KOPT-K1 (cell line): ENCODE measurements at regions not wholly inside any gene's neighbourhood (a gene's known extent, or its start where the extent isn't known, plus 50 kb on each side); places are given as distances from the start of the nearest gene placed in this dataset.
"Not testable (repeated sequence)": the region's sequence is repeated elsewhere in the genome, so short reads cannot be mapped to it uniquely, and the experiment has no call there.

ENCODE experiments used
- H3K27ac ChIP-seq: fragments of 200-600 bp; sonication (generic); 2 replicates; pipeline ENCODE4 v1.5.1; 2016; ENCODE audit warnings: antibody characterized with exemption, mild to moderate bottlenecking, low read depth, low read length; ENCODE audit not compliant: poor library complexity, severe bottlenecking
- H3K36me3 ChIP-seq: fragments of 200-600 bp; sonication (generic); 2 replicates; pipeline ENCODE4 v1.5.1; 2017; ENCODE audit warnings: antibody characterized with exemption, mild to moderate bottlenecking, low read length, moderate library complexity; ENCODE audit not compliant: insufficient read depth
- H3K9me3 ChIP-seq: fragments of 200-600 bp; sonication (generic); 2 replicates; pipeline ENCODE4 v1.5.1; 2017; ENCODE audit warnings: antibody characterized with exemption, low read length, mild to moderate bottlenecking; ENCODE audit not compliant: insufficient read depth, poor library complexity, severe bottlenecking

DNA sequence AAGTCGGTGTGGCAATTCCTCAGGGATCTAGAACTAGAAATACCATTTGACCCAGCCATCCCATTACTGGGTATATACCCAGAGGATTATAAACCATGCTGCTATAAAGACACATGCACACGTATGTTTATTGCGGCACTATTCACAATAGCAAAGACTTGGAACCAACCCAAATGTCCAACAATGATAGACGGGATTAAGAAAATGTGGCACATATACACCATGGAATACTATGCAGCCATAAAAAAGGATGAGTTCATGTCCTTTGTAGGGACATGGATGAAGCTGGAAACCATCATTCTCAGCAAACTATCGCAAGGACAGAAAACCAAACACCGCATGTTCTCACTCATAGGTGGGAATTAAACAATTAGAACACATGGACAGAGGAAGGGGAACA is 80.6 kb upstream of the ST3GAL5 start:
- H3K9me3 ChIP-seq: peaks cover 10% of the 10 kb centered on the region
- not testable (repeated sequence) for H3K36me3 ChIP-seq

DNA sequence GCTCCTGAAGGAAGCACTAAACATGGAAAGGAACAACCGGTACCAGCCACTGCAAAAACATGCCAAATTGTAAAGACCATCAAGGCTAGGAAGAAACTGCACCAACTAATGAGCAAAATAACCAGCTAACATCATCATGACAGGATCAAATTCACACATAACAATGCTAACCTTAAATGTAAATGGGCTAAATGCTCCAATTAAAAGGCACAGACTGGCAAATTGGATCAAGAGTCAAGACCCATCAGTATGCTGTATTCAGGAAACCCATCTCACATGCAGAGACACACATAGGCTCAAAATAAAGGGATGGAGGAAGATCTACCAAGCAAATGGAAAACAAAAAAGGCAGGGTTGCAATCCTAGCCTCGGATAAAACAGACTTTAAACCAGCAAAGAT is 77.0 kb upstream of the ST3GAL5 start:
- H3K27ac ChIP-seq, H3K36me3 ChIP-seq: not testable (repeated sequence)
- peaks cover 23% of the 10 kb centered on the region for H3K9me3 ChIP-seq

More for the DNA sequence above, 80.6 kb upstream of the ST3GAL5 start:
- not testable (repeated sequence) for H3K27ac ChIP-seq

DNA sequence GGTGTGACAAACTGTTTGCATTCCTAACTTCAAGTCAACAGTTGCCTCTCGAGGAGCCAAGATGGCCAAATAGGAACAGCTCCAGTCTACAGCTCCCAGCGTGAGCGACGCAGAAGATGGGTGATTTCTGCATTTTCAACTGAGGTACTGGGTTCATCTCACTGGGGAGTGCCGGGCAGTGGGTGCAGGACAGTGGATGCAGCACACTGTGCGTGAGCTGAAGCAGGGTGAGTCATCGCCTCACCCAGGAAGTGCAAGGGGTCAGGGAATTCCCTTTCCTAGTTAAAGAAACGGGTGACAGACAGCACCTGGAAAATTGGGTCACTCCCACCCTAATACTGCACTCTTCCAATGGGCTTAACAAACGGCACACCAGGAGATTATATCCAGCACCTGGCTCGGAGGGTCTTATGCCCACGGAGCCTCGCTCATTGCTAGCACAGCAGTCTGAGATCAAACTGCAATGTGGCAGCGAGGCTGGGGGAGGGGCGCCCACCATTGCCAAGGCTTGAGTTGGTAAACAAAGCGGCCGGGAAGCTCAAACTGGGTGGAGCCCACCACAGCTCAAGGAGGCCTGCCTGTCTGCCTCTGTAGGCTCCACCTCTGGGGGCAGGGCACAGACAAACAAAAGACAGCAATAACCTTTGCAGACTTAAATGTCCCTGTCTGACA is 75.1 kb upstream of the ST3GAL5 start:
- not testable (repeated sequence) for H3K27ac ChIP-seq, H3K36me3 ChIP-seq
- peaks cover 25% of the 10 kb centered on the region for H3K9me3 ChIP-seq

DNA sequence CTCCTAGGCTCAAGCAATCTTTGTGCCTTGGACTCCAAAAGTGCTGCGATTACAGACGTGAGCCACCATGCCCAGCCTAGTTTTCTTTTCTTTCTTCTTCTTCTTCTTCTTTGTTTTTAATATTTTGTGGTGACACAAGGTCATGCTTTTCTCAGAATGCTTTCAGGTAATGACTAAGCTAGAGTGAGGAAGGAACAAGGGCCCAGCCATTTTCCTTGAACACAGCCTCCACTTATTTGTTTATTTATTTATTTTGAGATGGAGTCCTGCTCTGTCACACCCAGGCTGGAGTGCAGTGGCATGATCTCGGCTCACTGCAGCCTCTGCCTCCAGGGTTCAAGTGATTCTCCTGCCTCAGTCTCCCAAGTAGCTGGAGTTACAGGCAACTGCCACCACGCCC is 74.3 kb upstream of the ST3GAL5 start:
- Histone ChIP-seq H3K9me3 (peaks cover 25% of the 10 kb centered on the region), H3K27ac (no peak overlapping the region), H3K36me3 (no peaks in the 10 kb centered on the region)

DNA sequence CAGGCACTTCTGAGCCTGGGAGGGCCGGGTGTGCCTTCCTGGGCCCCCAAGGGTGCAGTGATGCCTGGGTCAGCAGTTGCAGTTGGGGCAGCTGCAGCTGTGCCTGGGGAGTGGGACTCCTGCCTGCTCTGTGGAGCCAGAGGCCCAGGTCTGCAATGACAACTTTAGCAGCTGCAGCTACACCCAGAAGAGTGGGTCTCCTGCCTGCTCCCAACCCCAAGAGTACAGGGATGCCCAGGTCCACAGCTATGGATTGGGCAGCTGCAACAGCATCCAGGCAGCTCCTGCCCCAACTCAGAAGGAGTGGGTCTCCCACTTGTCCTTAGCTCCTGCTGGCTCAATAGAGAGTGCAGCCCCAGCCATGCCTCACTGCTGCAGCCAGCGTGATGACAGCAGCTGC is 73.0 kb upstream of the ST3GAL5 start:
- Histone ChIP-seq H3K9me3 (peaks cover 25% of the 10 kb centered on the region), H3K27ac (no peak overlapping the region), H3K36me3 (no peaks in the 10 kb centered on the region)

DNA sequence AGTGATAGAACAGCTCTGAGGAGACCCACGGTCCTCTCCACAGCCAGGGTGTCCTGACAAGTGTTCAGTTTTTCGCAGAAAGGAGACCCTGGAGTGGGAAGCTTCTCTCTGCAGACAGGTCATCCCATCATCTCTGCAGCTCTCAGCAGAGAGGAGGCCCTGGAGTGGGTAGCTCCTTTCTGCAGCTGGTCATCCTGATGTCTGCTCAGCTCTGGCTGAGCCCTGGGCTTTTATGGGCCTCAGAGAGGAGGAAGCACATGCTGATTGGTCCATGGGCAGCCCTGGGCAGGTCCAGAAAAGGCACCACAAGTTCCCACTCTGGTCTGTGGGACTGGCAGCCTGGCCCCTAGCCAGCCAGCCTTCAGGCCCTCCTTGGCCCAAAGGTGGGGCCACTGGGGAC is 72.3 kb upstream of the ST3GAL5 start:
- H3K36me3 ChIP-seq: no peaks in the 10 kb centered on the region
- H3K27ac ChIP-seq: no peak overlapping the region
- H3K9me3 ChIP-seq: peaks cover 25% of the 10 kb centered on the region

DNA sequence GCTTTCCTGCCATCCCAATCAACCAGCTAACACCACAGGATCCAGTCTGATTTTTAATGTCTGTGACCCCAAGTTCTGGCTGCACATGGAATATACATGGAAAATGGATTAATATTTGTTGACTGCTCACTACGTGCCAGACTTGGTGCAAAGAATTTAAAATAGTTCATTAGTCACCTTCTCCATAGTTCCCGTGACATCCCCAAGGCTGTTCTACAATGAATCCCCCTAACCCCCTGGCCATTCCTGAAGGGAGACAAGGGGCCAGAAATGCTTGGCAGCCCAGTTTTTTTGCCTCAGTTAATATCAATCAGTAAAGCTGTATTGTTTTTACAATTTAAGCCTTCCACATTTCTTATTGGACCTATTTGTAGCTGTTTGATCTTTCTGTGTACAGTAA is 71.0 kb upstream of the ST3GAL5 start:
- no peak overlapping the region for H3K27ac ChIP-seq
- H3K9me3 ChIP-seq: peaks cover 25% of the 10 kb centered on the region
- no peaks in the 10 kb centered on the region for H3K36me3 ChIP-seq

DNA sequence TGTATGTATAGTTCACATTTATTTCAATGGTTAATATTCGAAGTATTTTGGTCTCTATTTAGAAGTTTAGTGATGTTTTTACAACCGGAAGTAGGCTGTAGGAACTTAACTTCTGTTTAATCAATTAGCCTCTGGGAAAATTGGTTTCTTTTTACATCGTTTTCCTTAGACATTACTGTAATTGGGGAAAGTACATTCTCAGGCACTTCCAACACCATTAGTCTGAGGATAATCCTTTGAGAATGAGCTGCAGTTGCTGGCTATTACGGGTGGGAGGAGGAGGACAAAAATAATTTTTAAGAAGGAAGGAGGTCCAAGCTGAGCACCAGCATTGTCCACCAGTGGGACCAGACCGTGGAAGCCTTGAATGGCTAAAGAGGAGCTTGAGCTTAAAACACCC is 70.4 kb upstream of the ST3GAL5 start:
- peaks cover 25% of the 10 kb centered on the region for H3K9me3 ChIP-seq
- H3K36me3 ChIP-seq: no peaks in the 10 kb centered on the region
- no peak overlapping the region for H3K27ac ChIP-seq

DNA sequence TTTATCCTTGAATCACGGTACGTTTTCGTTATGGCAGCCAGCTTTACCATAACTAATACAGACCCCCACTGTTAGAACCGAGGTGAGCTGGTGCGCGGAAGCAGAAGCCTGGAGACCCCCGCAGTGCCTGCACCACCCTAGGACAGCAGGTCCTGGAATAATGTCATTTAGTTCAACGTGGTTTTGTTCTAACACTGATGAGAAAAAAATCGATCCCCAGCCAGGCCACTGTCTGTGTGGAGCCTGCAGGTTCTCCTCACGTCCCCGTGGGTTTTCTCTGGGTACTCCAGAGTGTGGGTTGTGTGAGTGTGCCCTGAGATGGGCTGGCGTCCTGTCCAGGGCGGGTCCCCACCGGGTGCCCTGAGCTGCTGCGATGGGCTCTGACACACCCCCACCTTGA is 69.9 kb upstream of the ST3GAL5 start:
- Histone ChIP-seq H3K9me3 (peaks cover 24% of the 10 kb centered on the region), H3K36me3 (no peaks in the 10 kb centered on the region), H3K27ac (no peak overlapping the region)

DNA sequence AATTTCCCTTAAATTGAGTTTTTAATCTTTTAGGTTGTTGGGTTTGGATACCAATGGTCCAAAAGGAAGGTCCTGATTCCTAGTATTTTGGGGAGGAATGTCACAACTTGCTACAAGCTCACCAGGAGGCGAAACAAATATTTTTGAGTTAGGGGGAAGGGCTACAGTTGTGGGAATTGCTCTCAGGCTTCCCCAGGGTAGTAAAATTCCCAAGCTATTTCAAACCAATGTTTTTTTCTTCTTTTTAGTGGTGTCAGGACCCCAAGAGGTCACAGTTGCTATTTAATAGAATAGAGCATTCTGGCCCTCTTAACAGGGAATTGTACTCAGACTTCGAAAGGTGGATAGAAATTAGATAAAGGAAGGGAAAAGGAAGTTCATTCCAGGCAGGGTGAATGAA is 68.5 kb upstream of the ST3GAL5 start:
- H3K36me3 ChIP-seq: no peaks in the 10 kb centered on the region
- peaks cover 18% of the 10 kb centered on the region for H3K9me3 ChIP-seq
- H3K27ac ChIP-seq: no peak overlapping the region

DNA sequence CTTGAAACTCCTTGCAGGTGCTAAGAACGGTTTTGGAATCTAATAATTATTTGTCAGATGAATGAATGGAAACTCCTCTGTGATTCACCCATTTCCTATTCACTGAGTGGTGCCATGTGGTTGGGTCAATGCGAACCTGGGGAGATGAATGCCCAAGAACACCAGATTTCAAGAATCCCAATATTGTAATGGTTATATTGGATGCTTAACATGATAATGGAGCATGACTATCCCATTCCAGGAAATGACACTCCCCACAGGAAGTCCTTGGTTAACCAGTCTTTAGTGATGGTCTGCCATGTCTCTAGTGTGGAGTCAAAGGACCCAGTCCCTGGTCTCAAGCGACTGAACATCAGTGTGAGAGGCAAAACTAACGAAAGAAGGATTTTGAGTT is 67.9 kb upstream of the ST3GAL5 start:
- Histone ChIP-seq H3K9me3 (peaks cover 14% of the 10 kb centered on the region), H3K36me3 (no peaks in the 10 kb centered on the region), H3K27ac (no peak overlapping the region)

DNA sequence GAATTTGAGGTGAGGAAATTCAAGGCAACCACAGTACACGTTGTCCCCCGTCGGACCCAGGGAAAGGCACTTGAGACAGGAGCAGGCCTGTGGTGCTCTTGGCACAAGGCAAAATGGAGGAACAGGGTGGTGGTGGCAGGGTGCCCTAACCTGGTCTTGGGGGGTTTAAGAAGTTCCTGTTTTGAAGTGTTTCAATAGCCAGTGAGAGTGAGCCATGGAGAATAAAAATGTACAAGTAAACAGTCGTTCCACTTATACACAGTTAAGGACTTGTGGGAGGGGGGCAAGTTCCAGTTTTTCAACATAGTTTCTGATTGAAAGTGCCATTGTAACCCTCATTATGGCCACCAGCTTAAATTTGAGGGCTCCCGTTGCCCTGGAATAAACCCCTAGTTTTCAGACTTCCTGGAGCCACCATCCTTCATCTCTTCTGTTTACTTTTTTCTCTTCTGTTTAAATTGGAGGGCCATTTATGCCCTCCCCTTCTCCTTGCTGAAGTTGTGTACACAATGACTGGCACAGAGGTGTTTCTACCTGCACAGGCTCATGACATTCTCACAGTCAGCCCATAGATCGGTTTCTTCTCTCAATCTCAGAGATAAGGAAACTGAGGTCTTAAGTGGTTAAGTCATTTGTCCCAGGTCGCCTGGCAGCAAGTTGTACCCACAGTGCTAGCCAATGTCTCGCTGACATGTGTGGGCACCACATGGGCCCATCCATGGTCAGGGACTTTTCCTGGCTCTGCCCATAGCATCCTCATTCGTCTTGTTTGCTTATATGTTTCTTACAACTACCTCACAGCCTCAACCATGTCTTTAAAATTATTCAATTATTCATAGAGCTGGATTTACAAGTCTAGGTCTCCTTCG is 66.0 kb upstream of the ST3GAL5 start:
- Histone ChIP-seq H3K36me3 (no peaks in the 10 kb centered on the region), H3K27ac (no peak overlapping the region), H3K9me3 (no peaks in the 10 kb centered on the region)

DNA sequence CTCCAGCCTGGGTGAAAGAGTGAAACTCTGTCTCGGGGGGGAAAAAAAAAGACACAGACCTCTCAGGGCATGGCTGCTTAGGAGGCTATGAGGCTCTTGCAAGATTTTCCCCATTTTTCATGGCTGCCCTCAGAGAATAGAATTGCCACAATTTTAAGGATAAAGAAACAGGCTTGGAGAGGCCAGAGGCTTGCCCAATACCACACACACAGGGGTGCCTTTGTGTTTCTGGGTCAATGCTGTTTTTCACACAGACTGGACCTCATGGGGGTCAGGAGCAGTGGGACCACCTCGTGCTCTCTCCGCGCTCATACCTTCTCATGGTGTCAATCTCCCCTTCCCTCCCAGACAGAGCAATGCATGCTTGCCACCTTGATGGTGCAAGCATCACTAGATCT is 65.4 kb upstream of the ST3GAL5 start:
- Histone ChIP-seq H3K36me3 (no peaks in the 10 kb centered on the region), H3K9me3 (no peaks in the 10 kb centered on the region), H3K27ac (no peak overlapping the region)

DNA sequence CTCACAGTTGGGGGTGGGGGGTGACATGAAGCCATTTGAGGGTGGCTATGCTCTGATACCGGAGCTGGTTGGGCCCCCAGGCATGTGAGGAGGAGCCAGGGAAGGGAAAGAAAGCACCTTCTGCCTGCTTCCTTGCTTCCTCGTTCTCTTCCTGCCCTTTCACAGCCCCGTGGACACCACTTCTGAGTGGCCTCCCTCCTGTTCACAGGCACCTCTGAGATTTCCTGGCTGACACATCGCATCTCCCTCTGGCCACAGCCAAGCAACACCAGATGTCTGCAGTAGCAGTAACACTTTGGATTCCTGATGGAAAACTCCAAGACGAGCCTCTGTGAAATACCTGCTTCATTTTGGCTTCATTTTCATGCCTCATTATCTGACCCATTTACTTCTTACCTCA is 64.7 kb upstream of the ST3GAL5 start:
- H3K9me3 ChIP-seq: peaks cover 2% of the 10 kb centered on the region
- no peaks in the 10 kb centered on the region for H3K36me3 ChIP-seq
- H3K27ac ChIP-seq: no peak overlapping the region

DNA sequence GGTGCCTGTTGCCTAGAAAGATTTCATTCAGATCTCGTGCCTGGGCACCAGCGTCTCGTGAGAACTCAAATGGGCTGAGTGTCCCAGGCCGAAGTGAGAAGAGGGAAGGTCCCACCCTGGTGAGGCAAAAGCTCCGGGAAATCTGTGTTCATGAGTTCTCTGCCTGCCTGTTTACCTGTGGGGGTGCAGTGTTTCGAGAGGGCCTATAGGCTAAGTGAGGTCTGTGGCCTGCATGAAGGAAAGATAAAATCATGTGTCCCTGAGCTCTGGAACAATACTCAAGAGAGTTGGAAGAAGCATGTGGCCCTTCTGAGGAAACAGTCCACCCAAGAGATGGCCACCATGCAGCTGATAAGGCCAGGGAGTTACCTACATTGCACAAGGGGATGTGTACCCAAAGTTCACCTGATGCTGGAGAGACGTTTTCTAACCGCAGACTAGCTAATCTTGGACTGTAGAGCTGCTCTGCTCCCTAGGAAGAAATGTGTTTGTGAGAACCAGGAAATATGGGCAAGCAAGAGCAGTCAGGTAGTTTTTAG is 63.5 kb upstream of the ST3GAL5 start:
- peaks cover 14% of the 10 kb centered on the region for H3K9me3 ChIP-seq
- no peaks in the 10 kb centered on the region for H3K36me3 ChIP-seq
- H3K27ac ChIP-seq: no peak overlapping the region
